ENCODE measurements at regions not wholly inside any gene's neighbourhood (a gene's known extent, or its start where the extent isn't known, plus 50 kb on each side); places are given as distances from the start of the nearest gene placed in this dataset.

DNA sequence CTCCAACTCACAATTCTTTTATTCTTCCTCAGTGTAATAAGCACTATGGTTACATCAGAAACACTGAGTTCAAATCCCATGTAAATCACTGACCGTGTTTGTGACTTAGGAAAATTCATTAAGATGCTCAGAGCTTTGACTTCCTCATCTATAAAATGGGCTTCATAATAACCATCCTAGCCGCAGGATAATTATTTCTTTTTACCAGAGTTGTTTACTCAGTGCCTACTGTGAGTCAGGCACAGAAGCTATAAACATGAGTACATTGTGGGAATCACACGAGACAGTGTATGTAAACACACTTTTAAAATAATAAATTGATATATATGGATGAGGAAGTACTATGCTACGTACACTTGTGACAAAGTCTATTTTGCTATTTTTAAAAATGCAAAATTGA is 296.3 kb upstream of the TENM3 start:
- TF ChIP-seq EZH2 (IDR thresholded peaks at IDR 0.05): no peak
- no peak for TF ChIP-seq POLR2AphosphoS5 (IDR thresholded peaks at IDR 0.05; ENCODE audit: borderline replicate concordance, low read depth, low read length)
